ENCODE measurements at regions not wholly inside any gene's neighbourhood (a gene's known extent, or its start where the extent isn't known, plus 50 kb on each side); places are given as distances from the start of the nearest gene placed in this dataset.
"Not testable (repeated sequence)": the region's sequence is repeated elsewhere in the genome, so short reads cannot be mapped to it uniquely, and the experiment has no call there.

GRCh38 chr4:54842226-54842625, 184.5 kb downstream of the KIT start:
- DNase-seq = no peak

- DNase-seq = no peak
Measured at GRCh38 chr4:54840992-54841768, 183.4 kb downstream of the KIT start.

GRCh38 chr4:54840430-54840829, 182.7 kb downstream of the KIT start:
- no peak for DNase-seq

- DNase-seq = no peak
Measured at GRCh38 chr4:54838301-54838700, 180.5 kb downstream of the KIT start.

- no peak for DNase-seq
Measured at GRCh38 chr4:54837576-54838140, 179.9 kb downstream of the KIT start.

- not testable (repeated sequence) for DNase-seq
Measured at GRCh38 chr4:54828361-54828760, 170.6 kb downstream of the KIT start.

GRCh38 chr4:54823616-54824015, 165.9 kb downstream of the KIT start:
- DNase-seq = no peak

- DNase-seq = no peak
Measured at GRCh38 chr4:54819034-54819433, 161.3 kb downstream of the KIT start.

- DNase-seq = no peak
Measured at GRCh38 chr4:54818481-54818880, 160.7 kb downstream of the KIT start.

- DNase-seq = no peak
Measured at GRCh38 chr4:54813674-54814073, 155.9 kb downstream of the KIT start.

GRCh38 chr4:54806351-54806750, 148.6 kb downstream of the KIT start:
- DNase-seq = no peak

GRCh38 chr4:54802336-54802735, 144.6 kb downstream of the KIT start:
- no peak for DNase-seq

- DNase-seq = no peak
Measured at GRCh38 chr4:54800831-54801530, 143.2 kb downstream of the KIT start.

- DNase-seq = no peak
Measured at GRCh38 chr4:54794579-54794978, 136.8 kb downstream of the KIT start.

- no peak for DNase-seq
Measured at GRCh38 chr4:54793856-54794422, 136.2 kb downstream of the KIT start.
